Endothelial cell (in vitro differentiated cells): ENCODE measurements at regions not wholly inside any gene's neighbourhood (a gene's known extent, or its start where the extent isn't known, plus 50 kb on each side); places are given as distances from the start of the nearest gene placed in this dataset.

Experiments used
- DNase-seq: peaks from one replicate; pipeline ENCODE4 v3.0.0; 2021; ENCODE audit warnings: low spot score
- H3K27ac Mint-ChIP-seq: one replicate; pipeline ENCODE4 v1.8.0; 2021; ENCODE audit warnings: mixed read lengths, inconsistent platforms; ENCODE audit not compliant: unreplicated experiment
- H3K27me3 Mint-ChIP-seq: one replicate; pipeline ENCODE4 v1.8.0; 2021; ENCODE audit warnings: mild to moderate bottlenecking, moderate library complexity, mixed read lengths, inconsistent platforms; ENCODE audit not compliant: unreplicated experiment
- H3K36me3 Mint-ChIP-seq: one replicate; pipeline ENCODE4 v1.8.0; 2021; ENCODE audit warnings: mild to moderate bottlenecking, low read depth, mixed read lengths, inconsistent platforms; ENCODE audit not compliant: unreplicated experiment
- H3K4me1 Mint-ChIP-seq: one replicate; pipeline ENCODE4 v1.8.0; 2021; ENCODE audit warnings: mild to moderate bottlenecking, mixed read lengths, inconsistent platforms; ENCODE audit not compliant: unreplicated experiment
- H3K4me3 Mint-ChIP-seq: one replicate; pipeline ENCODE4 v1.8.0; 2021; ENCODE audit warnings: mild to moderate bottlenecking, mixed read lengths, inconsistent platforms; ENCODE audit not compliant: unreplicated experiment
- H3K9me3 Mint-ChIP-seq: one replicate; pipeline ENCODE4 v1.8.0; 2021; ENCODE audit warnings: mixed read lengths, inconsistent platforms; ENCODE audit not compliant: unreplicated experiment
- CTCF ChIP-seq: fragments of 200-600 bp; sonication (generic); IDR thresholded peaks from one replicate; pipeline ENCODE4 v1.5.0; 2021; ENCODE audit warnings: antibody characterized with exemption; ENCODE audit not compliant: unreplicated experiment

- DNase-seq = no peak
- no peak overlapping the region for H3K4me3 Mint-ChIP-seq
- no peak for TF ChIP-seq CTCF
- H3K27ac Mint-ChIP-seq = no peak overlapping the region
- H3K4me1 Mint-ChIP-seq = no peaks in the 10 kb centered on the region
- no peaks in the 10 kb centered on the region for H3K36me3 Mint-ChIP-seq
- no peaks in the 10 kb centered on the region for H3K9me3 Mint-ChIP-seq
- peaks cover 3% of the 10 kb centered on the region for H3K27me3 Mint-ChIP-seq
Observed at GRCh38 chr5:85784746-85785145, 833.0 kb upstream of the COX7C start.

- Mint-ChIP-seq H3K36me3 (no peaks in the 10 kb centered on the region), H3K27ac (no peak overlapping the region), H3K9me3 (no peaks in the 10 kb centered on the region), H3K4me1 (no peaks in the 10 kb centered on the region), H3K4me3 (no peak overlapping the region), H3K27me3 (no peaks in the 10 kb centered on the region)
- DNase-seq = no peak
- no peak for TF ChIP-seq CTCF
Observed at GRCh38 chr5:85813146-85813545, 804.6 kb upstream of the COX7C start.

DNA sequence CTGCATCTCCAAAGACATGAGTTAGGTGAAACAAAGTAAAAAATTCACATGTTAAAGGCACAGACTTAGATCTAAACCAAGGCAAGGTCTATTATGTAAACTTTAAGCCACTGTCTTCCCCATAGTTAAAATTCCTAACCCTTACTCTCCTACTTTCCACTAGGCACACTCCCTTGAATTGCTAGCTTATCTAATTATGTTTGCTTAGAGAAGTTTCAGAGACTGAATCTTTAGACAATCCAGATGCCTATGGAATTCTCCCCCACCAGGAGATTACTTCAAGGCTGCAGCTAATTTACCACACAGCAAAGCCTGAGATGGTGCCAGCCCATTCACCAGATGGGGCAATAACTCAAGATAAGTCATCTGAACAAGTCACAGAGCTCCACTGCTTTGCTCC is 803.1 kb upstream of the COX7C start:
- no peaks in the 10 kb centered on the region for H3K36me3 Mint-ChIP-seq
- no peak for TF ChIP-seq CTCF
- no peak overlapping the region for H3K4me3 Mint-ChIP-seq
- no peak overlapping the region for H3K27ac Mint-ChIP-seq
- no peaks in the 10 kb centered on the region for H3K4me1 Mint-ChIP-seq
- no peaks in the 10 kb centered on the region for H3K27me3 Mint-ChIP-seq
- no peak for DNase-seq
- no peaks in the 10 kb centered on the region for H3K9me3 Mint-ChIP-seq

DNA sequence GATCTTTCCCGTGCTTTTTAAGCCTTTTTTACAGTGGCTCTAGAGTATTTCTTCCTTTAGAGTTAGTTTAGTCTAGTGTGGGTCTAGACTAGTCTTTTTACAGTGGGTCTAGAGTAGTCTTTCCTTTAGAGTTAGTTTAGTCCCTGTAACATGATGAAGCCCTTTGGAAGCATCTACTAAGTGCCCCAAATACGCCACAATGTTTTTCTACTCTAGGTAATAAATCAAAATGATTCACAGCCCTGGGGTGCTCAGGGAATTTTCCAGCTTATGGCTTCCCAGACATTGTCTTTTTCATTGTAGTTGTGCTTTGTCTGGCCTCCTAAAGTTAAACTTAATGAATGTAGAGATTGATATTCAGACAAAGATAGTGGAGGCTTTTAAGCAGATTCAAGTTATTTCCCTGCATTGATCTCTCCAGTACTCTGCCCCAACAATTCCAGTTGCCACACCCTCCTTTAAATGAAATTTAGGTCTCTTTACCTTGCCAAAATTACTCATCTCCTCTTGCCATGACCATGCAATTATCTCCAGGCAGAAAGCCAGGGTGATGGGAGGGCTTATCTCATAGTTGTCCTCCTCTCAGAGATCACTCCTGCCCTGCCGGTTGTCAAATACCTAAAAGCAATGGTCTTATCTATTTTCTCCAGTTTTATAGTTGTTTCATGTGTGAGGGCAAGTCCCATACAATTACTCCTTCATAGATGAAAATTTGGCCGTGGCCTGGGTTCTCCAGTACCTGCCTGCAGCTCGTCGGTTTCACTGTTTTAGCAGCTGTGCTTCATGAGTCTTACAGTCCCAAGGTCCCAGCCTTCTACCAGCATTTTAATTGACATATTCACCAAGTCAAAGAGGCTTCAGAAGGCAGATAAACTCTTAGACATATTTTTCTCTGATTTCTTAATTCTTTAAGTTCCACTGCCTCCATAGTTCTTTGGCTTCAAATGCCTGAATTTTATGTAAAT is 794.0 kb upstream of the COX7C start:
- Mint-ChIP-seq H3K4me1 (no peaks in the 10 kb centered on the region), H3K36me3 (no peaks in the 10 kb centered on the region), H3K4me3 (no peak overlapping the region), H3K27me3 (peaks cover 2% of the 10 kb centered on the region), H3K9me3 (no peaks in the 10 kb centered on the region), H3K27ac (no peak overlapping the region)
- no peak for TF ChIP-seq CTCF
- no peak for DNase-seq

DNA sequence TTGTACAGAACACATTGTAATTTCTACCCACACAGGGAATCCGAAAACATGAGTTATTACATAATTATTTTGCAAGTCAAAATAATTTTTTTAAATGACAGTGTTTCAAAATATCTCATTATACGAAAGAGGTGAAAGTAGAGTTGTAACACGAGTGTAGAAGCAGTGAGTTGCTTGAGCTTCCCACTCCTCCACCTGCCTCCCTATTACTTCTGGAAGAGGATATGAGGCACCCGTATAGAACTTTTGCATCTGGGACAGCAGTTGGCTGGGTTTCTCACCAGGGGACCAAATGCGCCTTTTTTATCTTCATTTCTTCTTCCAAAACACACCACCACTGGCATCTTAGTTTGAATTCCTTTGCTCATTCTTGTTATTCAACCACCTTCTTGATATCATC is 779.0 kb upstream of the COX7C start:
- no peak for DNase-seq
- no peak overlapping the region for H3K27ac Mint-ChIP-seq
- TF ChIP-seq CTCF = no peak
- no peaks in the 10 kb centered on the region for H3K27me3 Mint-ChIP-seq
- no peaks in the 10 kb centered on the region for H3K9me3 Mint-ChIP-seq
- H3K36me3 Mint-ChIP-seq = no peaks in the 10 kb centered on the region
- no peaks in the 10 kb centered on the region for H3K4me1 Mint-ChIP-seq
- H3K4me3 Mint-ChIP-seq = no peak overlapping the region
